ENCODE measurements at regions not wholly inside any gene's neighbourhood (a gene's known extent, or its start where the extent isn't known, plus 50 kb on each side); places are given as distances from the start of the nearest gene placed in this dataset.

DNA sequence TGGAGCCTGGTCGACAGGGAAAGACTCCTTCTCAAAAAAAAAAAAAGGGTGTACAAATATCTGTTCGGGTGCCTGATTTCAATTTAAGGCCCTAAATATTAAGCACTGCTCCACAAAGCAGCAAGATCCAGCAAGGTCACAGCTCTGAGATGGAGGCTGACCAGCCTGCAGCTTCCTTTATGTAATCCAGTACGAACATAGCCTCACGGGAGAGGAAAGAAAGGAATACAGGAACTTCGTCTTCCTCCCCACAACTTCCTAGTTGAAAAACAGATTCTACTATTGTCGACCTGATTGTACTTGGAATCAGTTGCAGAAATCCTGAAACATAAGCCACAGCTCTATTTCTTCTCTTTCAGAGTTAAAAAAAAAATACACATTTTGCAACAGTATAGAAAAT lies 53.5 kb upstream of the TBC1D9 start:
- DNase-seq, result peak; percentile 13
- in situ Hi-C loops (cut with MboI; ENCODE audit: low pct_unique_long_range_greater_than_20kb, low sequenced_read_pairs), result no loop called here

DNA sequence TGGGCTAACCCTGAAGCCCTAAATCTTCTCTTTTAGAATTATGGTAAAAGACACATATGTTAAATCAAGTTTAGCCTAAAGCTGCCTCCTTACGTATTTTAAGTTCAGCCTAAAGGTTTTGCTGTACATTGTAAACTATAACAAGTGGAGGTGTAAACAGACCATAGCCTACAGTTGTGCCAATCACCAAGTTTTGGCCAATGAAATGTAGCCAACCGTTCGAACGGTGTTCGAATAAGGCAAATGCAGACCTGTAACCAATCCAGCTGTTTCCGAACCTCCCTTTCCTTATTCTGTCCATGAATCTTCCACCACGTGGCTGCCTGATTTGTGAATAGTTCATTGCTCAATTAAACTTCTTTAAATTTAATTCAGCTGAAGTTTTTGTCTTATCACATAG lies 52.1 kb upstream of the TBC1D9 start:
- in situ Hi-C loops (cut with MboI; ENCODE audit: low pct_unique_long_range_greater_than_20kb, low sequenced_read_pairs), result no loop called here
- no peak for DNase-seq

DNA sequence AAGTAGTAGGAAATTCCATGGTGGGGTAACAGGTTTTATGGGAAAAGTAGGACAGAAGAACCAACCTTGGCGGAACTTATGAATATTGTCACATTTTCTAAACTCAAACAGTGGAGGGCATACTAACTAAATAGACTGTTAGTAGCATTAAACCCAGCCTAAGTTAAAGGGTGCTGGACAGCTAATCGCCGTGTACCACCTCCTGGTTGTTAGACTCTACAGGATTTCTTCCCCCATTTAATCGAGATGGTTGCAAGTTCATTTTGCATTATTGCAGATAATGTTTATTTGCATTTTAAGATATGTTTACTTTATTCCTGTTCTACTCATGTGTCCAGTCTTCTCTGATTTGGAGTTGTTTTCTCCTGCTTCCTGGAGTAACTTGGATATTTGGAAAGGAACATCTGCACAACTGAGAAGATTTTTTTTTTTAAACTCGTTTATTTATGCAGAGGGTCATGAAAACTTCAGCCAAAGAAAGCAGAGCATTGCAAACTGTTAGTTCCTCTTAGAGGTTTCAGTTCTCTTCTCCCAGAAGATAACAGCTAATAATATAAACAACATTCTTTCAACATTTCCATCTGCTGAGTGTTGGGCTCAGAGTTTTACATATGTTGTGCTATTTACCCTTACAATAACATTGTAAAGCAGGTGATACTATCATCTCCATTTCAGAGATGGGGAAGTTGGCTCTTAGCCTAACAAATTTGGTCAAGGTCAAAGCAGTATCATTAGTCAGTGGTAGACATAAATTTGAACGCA lies 51.5 kb upstream of the TBC1D9 start:
- in situ Hi-C loops (cut with MboI; ENCODE audit: low pct_unique_long_range_greater_than_20kb, low sequenced_read_pairs), result no loop called here
- peak; percentile 12 for DNase-seq

DNA sequence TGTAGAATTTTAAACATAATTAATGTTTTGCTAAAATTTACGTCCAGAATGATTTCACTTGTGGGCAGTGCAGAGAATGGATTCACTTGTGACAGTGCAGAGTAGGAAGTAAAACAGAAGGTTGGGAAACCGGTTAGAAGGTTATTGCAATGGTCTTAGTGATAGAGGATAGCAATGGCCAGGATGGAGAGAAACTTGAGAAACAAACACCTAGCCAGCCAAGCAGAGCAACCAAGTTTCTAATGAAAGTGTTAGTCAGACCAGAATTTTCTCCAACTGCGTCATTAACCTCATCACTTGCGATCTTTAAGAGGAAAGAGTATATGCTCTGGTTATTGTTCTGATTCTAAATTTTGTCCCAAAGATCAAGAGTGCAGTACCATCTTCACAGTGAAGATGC lies 50.0 kb upstream of the TBC1D9 start:
- DNase-seq, result no peak
- in situ Hi-C loops (cut with MboI; ENCODE audit: low pct_unique_long_range_greater_than_20kb, low sequenced_read_pairs), result no loop called here

Measured in KBM-7 (cell line).